ENCODE measurements at regions not wholly inside any gene's neighbourhood (a gene's known extent, or its start where the extent isn't known, plus 50 kb on each side); places are given as distances from the start of the nearest gene placed in this dataset.
"Not testable (repeated sequence)": the region's sequence is repeated elsewhere in the genome, so short reads cannot be mapped to it uniquely, and the experiment has no call there.

- DNase-seq: no peak
Measured at GRCh38 chr6:113354204-113354895, 502.8 kb upstream of the MARCKS start.

GRCh38 chr6:113356139-113356538 lies 501.0 kb upstream of the MARCKS start:
- no peak for DNase-seq

GRCh38 chr6:113357041-113357440 lies 500.1 kb upstream of the MARCKS start:
- no peak for DNase-seq

GRCh38 chr6:113358063-113358583 lies 499.0 kb upstream of the MARCKS start:
- DNase-seq: no peak

- peak; percentile 59 for DNase-seq
Measured at GRCh38 chr6:113359155-113360140, 497.7 kb upstream of the MARCKS start.

GRCh38 chr6:113361014-113361645 lies 496.0 kb upstream of the MARCKS start:
- DNase-seq: peak; percentile 77

GRCh38 chr6:113362301-113363047 lies 494.7 kb upstream of the MARCKS start:
- peak; percentile 83 for DNase-seq

- peak; percentile 50 for DNase-seq
Measured at GRCh38 chr6:113363048-113363798, 493.9 kb upstream of the MARCKS start.

GRCh38 chr6:113363866-113364265 lies 493.3 kb upstream of the MARCKS start:
- DNase-seq: peak; percentile 64

GRCh38 chr6:113364766-113365165 lies 492.4 kb upstream of the MARCKS start:
- peak; percentile 77 for DNase-seq

GRCh38 chr6:113365191-113365590 lies 492.0 kb upstream of the MARCKS start:
- peak; percentile 86 for DNase-seq

GRCh38 chr6:113366505-113366904 lies 490.6 kb upstream of the MARCKS start:
- DNase-seq: no peak

GRCh38 chr6:113370508-113371502 lies 486.3 kb upstream of the MARCKS start:
- DNase-seq: peak; percentile 55

GRCh38 chr6:113375466-113375865 lies 481.7 kb upstream of the MARCKS start:
- DNase-seq: not testable (repeated sequence)

GRCh38 chr6:113375950-113376846 lies 480.9 kb upstream of the MARCKS start:
- peak; percentile 97 for DNase-seq

- DNase-seq: peak; percentile 49
Measured at GRCh38 chr6:113376847-113377165, 480.3 kb upstream of the MARCKS start.

GRCh38 chr6:113377362-113377942 lies 479.7 kb upstream of the MARCKS start:
- no peak for DNase-seq

- no peak for DNase-seq
Measured at GRCh38 chr6:113380591-113380990, 476.6 kb upstream of the MARCKS start.

- DNase-seq: no peak
Measured at GRCh38 chr6:113381232-113381631, 475.9 kb upstream of the MARCKS start.

All from fibroblast of skin of scalp (primary cell).